ENCODE measurements at regions not wholly inside any gene's neighbourhood (a gene's known extent, or its start where the extent isn't known, plus 50 kb on each side); places are given as distances from the start of the nearest gene placed in this dataset.

DNA sequence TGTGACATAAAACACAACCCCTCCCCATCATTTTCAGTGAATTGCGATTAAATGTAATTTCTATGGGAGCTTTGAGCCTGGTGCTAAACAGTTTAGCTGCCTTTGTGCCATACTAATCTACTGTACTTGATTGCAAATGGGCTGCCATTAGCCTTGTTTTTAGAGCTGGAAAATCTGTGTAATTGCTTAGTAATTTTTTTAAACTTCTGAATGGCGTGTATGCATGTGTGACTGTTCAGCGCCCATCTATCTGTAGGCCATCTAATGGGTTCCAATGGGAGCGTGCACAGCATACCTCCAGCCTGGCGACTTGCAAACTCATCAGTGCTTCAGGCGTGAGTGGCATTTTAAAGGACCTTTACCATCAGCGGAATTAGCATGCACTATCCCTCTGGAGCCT lies 142.7 kb upstream of the KIRREL3 start:
- no peak overlapping the region for H3K27ac Mint-ChIP-seq
- no peaks in the 10 kb centered on the region for H3K9me3 Mint-ChIP-seq

GRCh38 chr11:127138613-127139012 lies 138.0 kb upstream of the KIRREL3 start:
- Mint-ChIP-seq H3K27ac (no peak overlapping the region), H3K36me3 (ENCODE audit: low read depth) (no peaks in the 10 kb centered on the region), H3K27me3 (ENCODE audit: insufficient read depth) (peaks cover 30% of the 10 kb centered on the region), H3K9me3 (no peaks in the 10 kb centered on the region), H3K4me1 (ENCODE audit: low read depth) (no peaks in the 10 kb centered on the region), H3K4me3 (no peak overlapping the region)
- DNase-seq, result no peak
- TF ChIP-seq, protein P1, sequence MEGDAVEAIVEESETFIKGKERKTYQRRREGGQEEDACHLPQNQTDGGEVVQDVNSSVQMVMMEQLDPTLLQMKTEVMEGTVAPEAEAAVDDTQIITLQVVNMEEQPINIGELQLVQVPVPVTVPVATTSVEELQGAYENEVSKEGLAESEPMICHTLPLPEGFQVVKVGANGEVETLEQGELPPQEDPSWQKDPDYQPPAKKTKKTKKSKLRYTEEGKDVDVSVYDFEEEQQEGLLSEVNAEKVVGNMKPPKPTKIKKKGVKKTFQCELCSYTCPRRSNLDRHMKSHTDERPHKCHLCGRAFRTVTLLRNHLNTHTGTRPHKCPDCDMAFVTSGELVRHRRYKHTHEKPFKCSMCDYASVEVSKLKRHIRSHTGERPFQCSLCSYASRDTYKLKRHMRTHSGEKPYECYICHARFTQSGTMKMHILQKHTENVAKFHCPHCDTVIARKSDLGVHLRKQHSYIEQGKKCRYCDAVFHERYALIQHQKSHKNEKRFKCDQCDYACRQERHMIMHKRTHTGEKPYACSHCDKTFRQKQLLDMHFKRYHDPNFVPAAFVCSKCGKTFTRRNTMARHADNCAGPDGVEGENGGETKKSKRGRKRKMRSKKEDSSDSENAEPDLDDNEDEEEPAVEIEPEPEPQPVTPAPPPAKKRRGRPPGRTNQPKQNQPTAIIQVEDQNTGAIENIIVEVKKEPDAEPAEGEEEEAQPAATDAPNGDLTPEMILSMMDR (IDR thresholded peaks at IDR 0.05), result no peak

More for the DNA sequence above, 142.7 kb upstream of the KIRREL3 start:
- TF ChIP-seq, protein P1 (IDR thresholded peaks at IDR 0.05), result no peak
- H3K4me1 Mint-ChIP-seq (ENCODE audit: low read depth), result no peaks in the 10 kb centered on the region
- peaks cover 18% of the 10 kb centered on the region for H3K27me3 Mint-ChIP-seq (ENCODE audit: insufficient read depth)
- no peaks in the 10 kb centered on the region for H3K36me3 Mint-ChIP-seq (ENCODE audit: low read depth)
- H3K4me3 Mint-ChIP-seq, result no peak overlapping the region
- DNase-seq, result no peak

- no peak overlapping the region for H3K27ac Mint-ChIP-seq
- H3K27me3 Mint-ChIP-seq (ENCODE audit: insufficient read depth), result peaks cover 30% of the 10 kb centered on the region
- H3K9me3 Mint-ChIP-seq, result no peaks in the 10 kb centered on the region
- H3K36me3 Mint-ChIP-seq (ENCODE audit: low read depth), result no peaks in the 10 kb centered on the region
- TF ChIP-seq, protein P1 (IDR thresholded peaks at IDR 0.05), result no peak
- 0 out of 2 replicates have a peak overlapping the region, but pooled peaks have one; percentile 25 for H3K4me3 Mint-ChIP-seq
- no peak for DNase-seq
- H3K4me1 Mint-ChIP-seq (ENCODE audit: low read depth), result no peaks in the 10 kb centered on the region
Observed at GRCh38 chr11:127137771-127138280, 137.3 kb upstream of the KIRREL3 start.

DNA sequence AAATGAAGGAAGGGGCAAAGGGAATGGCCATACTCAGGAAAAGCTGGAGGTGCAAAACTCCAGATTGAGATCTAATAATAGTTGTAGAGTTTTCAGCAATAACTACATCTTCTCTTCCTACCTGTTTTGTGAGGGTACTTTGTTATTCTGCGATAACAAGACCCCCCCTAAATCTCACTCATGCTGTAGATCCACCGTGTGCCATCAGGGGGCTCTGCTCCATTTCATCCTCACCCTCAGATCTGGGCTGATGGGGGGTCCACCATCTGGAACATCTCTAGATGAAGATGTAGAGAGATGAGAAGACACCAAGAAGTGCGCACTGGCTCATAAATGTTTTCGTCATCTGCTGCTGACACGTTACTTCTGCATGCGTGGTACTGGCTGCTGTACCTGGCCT lies 135.9 kb upstream of the KIRREL3 start:
- H3K27ac Mint-ChIP-seq, result no peak overlapping the region
- TF ChIP-seq, protein P1 (IDR thresholded peaks at IDR 0.05), result peak; percentile 23; the same call in 1 of the 2 replicates
- no peak for DNase-seq
- no peaks in the 10 kb centered on the region for H3K4me1 Mint-ChIP-seq (ENCODE audit: low read depth)
- no peaks in the 10 kb centered on the region for H3K9me3 Mint-ChIP-seq
- no peak overlapping the region for H3K4me3 Mint-ChIP-seq
- H3K36me3 Mint-ChIP-seq (ENCODE audit: low read depth), result no peaks in the 10 kb centered on the region
- H3K27me3 Mint-ChIP-seq (ENCODE audit: insufficient read depth), result peaks cover 34% of the 10 kb centered on the region

DNA sequence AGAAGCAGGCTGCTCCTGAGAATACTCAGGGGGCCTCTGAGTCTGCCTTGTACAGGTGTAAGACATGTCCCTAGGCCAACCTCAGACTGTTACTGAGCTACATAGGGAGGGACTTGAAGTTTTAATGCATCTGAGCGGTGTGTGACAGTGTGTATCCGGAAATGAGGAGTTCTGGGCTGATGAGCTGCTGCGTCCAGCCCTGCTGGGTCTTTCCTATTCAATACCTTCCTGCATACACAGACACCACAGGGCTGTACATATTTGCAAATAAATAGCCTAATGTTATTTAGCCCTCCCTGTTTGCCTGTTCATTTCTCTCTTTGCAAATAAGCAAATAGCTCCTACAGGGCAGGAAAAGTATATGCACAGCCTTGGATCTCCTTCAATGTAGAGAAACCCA lies 134.7 kb upstream of the KIRREL3 start:
- H3K27me3 Mint-ChIP-seq (ENCODE audit: insufficient read depth), result peaks cover 32% of the 10 kb centered on the region
- TF ChIP-seq, protein P1 (IDR thresholded peaks at IDR 0.05), result no peak
- no peaks in the 10 kb centered on the region for H3K9me3 Mint-ChIP-seq
- no peak overlapping the region for H3K27ac Mint-ChIP-seq
- no peaks in the 10 kb centered on the region for H3K36me3 Mint-ChIP-seq (ENCODE audit: low read depth)
- no peaks in the 10 kb centered on the region for H3K4me1 Mint-ChIP-seq (ENCODE audit: low read depth)
- DNase-seq, result no peak
- H3K4me3 Mint-ChIP-seq, result no peak overlapping the region

- Mint-ChIP-seq H3K27me3 (ENCODE audit: insufficient read depth) (peaks cover 25% of the 10 kb centered on the region), H3K4me3 (no peak overlapping the region), H3K4me1 (ENCODE audit: low read depth) (no peaks in the 10 kb centered on the region), H3K9me3 (no peaks in the 10 kb centered on the region), H3K27ac (no peak overlapping the region), H3K36me3 (ENCODE audit: low read depth) (no peaks in the 10 kb centered on the region)
- DNase-seq, result no peak
- TF ChIP-seq, protein P1 (IDR thresholded peaks at IDR 0.05), result no peak
Observed at GRCh38 chr11:127133061-127133460, 132.5 kb upstream of the KIRREL3 start.
